A673 (cell line): ENCODE measurements at regions not wholly inside any gene's neighbourhood (a gene's known extent, or its start where the extent isn't known, plus 50 kb on each side); places are given as distances from the start of the nearest gene placed in this dataset.
A peak's percentile ranks its signal among the peaks of the same experiment; 100 is the strongest.
"Not testable (repeated sequence)": the region's sequence is repeated elsewhere in the genome, so short reads cannot be mapped to it uniquely, and the experiment has no call there.

ENCODE experiments used
- BruUV-seq: library from RNA; stranded (reverse); fragments of 400-500 nt; replicated peaks from 2 replicates; lab custom pipeline; 2021; lab: Mats Ljungman, UMichigan
- CTCF ChIA-PET: fragments of 300-600 bp; sonication (Branson Sonifier 250); formaldehyde crosslinking; loops from one replicate; lab custom pipeline; 2022; ENCODE audit warnings: antibody characterized with exemption; lab: Charles Lee
- POLR2A ChIA-PET: fragments of 300-600 bp; sonication (Branson Sonifier 250); formaldehyde crosslinking; loops from one replicate; lab custom pipeline; 2022; ENCODE audit warnings: antibody characterized with exemption; ENCODE audit not compliant: low non-redundant PET; lab: Charles Lee
- DNase-seq: peaks from one replicate; pipeline ENCODE4 v3.0.0-alpha.2; 2015; ENCODE audit warnings: low spot score
- H3K27ac ChIP-seq: fragments of 200-600 bp; sonication (generic); 2 replicates; pipeline ENCODE4 v1.5.1; 2016; ENCODE audit warnings: mixed run types, low read depth, mild to moderate bottlenecking, mixed read lengths, antibody characterized with exemption, low read length; ENCODE audit not compliant: poor library complexity, severe bottlenecking
- H3K27me3 ChIP-seq: fragments of 200-600 bp; sonication (generic); replicated peaks from 2 replicates; pipeline ENCODE4 v1.6.1; 2017; ENCODE audit warnings: mixed run types, low read depth, mild to moderate bottlenecking, mixed read lengths, antibody characterized with exemption, low read length; ENCODE audit not compliant: insufficient read depth, poor library complexity
- H3K36me3 ChIP-seq: fragments of 200-600 bp; sonication (generic); 2 replicates; pipeline ENCODE4 v1.6.1; 2016; ENCODE audit warnings: mixed run types, mild to moderate bottlenecking, mixed read lengths, antibody characterized with exemption, low read length; ENCODE audit not compliant: insufficient read depth, poor library complexity, severe bottlenecking
- H3K4me1 ChIP-seq: fragments of 200-600 bp; sonication (generic); 2 replicates; pipeline ENCODE4 v1.6.1; 2017; ENCODE audit warnings: mixed run types, mild to moderate bottlenecking, mixed read lengths, antibody characterized with exemption, low read length; ENCODE audit not compliant: insufficient read depth, poor library complexity, severe bottlenecking
- H3K4me3 ChIP-seq: fragments of 200-600 bp; sonication (generic); 2 replicates; pipeline ENCODE4 v1.5.1; 2016; ENCODE audit warnings: low read depth, mixed run types, mild to moderate bottlenecking, mixed read lengths, low read length; ENCODE audit not compliant: poor library complexity, severe bottlenecking
- H3K9me3 ChIP-seq: fragments of 200-600 bp; sonication (generic); 2 replicates; pipeline ENCODE4 v1.6.1; 2016; ENCODE audit warnings: mixed run types, low read depth, mild to moderate bottlenecking, mixed read lengths, antibody characterized with exemption, low read length; ENCODE audit not compliant: poor library complexity, severe bottlenecking
- CTCF ChIP-seq: fragments of 300-800, 200-600 bp; sonication (generic); conservative IDR thresholded peaks from 2 replicates; pipeline ENCODE4 v1.5.1; 2017; ENCODE audit warnings: low read depth, mild to moderate bottlenecking, antibody characterized with exemption, low read length, moderate library complexity, mixed read lengths
- EZH2 ChIP-seq: fragments of 200-600 bp; sonication (generic); IDR thresholded peaks from 2 replicates; pipeline ENCODE4 v1.6.1; 2017; ENCODE audit warnings: borderline replicate concordance, low read depth, mild to moderate bottlenecking, mixed read lengths, antibody characterized with exemption, low read length; ENCODE audit not compliant: poor library complexity, severe bottlenecking
- intact Hi-C: fragments of 100-400 bp; cut with micrococcal nuclease; formaldehyde crosslinking; loops from one replicate; pipeline ENCODE4 v1.10.0; 2022; ENCODE audit not compliant: unreplicated experiment

- H3K36me3 ChIP-seq = peaks cover 4% of the 10 kb centered on the region
- ChIA-PET CTCF (no interaction called here), POLR2A (no interaction called here)
- H3K27me3 ChIP-seq = no peaks in the 10 kb centered on the region
- no peaks in the 10 kb centered on the region for H3K9me3 ChIP-seq
- peaks cover 28% of the 10 kb centered on the region for H3K4me1 ChIP-seq
- no peak overlapping the region for H3K4me3 ChIP-seq
- no peak overlapping the region for H3K27ac ChIP-seq
- intact Hi-C loops = no loop called here
- no peak for TF ChIP-seq CTCF
- no peak for TF ChIP-seq EZH2
- no peak for DNase-seq
- no TSS peak for BruUV-seq
These were observed 322.8 kb downstream of the SEC16B start for GRCh38 chr1:177646757-177647730.

GRCh38 chr1:177645491-177646190, 324.2 kb downstream of the SEC16B start:
- Histone ChIP-seq H3K4me3 (peak overlapping the region; percentile 3), H3K4me1 (peaks cover 28% of the 10 kb centered on the region), H3K9me3 (no peaks in the 10 kb centered on the region), H3K27ac (no peak overlapping the region), H3K27me3 (no peaks in the 10 kb centered on the region), H3K36me3 (peaks cover 4% of the 10 kb centered on the region)
- peak; percentile 69 for DNase-seq
- no TSS peak for BruUV-seq
- TF ChIP-seq EZH2 (no peak), CTCF (no peak)
- ChIA-PET CTCF (no interaction called here), POLR2A (no interaction called here)
- intact Hi-C loops = no loop called here

GRCh38 chr1:177640687-177641086, 329.2 kb downstream of the SEC16B start:
- intact Hi-C loops = no loop called here
- ChIA-PET CTCF (no interaction called here), POLR2A (no interaction called here)
- TF ChIP-seq CTCF (no peak), EZH2 (no peak)
- Histone ChIP-seq H3K9me3 (no peaks in the 10 kb centered on the region), H3K4me1 (peaks cover 11% of the 10 kb centered on the region), H3K36me3 (no peaks in the 10 kb centered on the region), H3K4me3 (no peak overlapping the region), H3K27me3 (no peaks in the 10 kb centered on the region), H3K27ac (no peak overlapping the region)
- BruUV-seq = no TSS peak
- no peak for DNase-seq

GRCh38 chr1:177634151-177634550, 335.7 kb downstream of the SEC16B start:
- H3K27ac ChIP-seq, BruUV-seq, H3K4me3 ChIP-seq, DNase-seq, H3K9me3 ChIP-seq, intact Hi-C loops, H3K27me3 ChIP-seq, CTCF ChIA-PET, H3K36me3 ChIP-seq, POLR2A ChIA-PET: not testable (repeated sequence)
- peaks cover 15% of the 10 kb centered on the region for H3K4me1 ChIP-seq
